K562 (cell line): ENCODE measurements at regions not wholly inside any gene's neighbourhood (a gene's known extent, or its start where the extent isn't known, plus 50 kb on each side); places are given as distances from the start of the nearest gene placed in this dataset.

ENCODE experiments used
- CREB1 ChIP-seq, 2 experiments: sonication (generic) in 1 of 2; formaldehyde crosslinking in 1 of 2; IDR thresholded peaks; 2 replicates each; pipeline versions ENCODE4 v1.6.1 to v1.8.0; 2012 to 2022; ENCODE audit warnings: inconsistent platforms in 1 of 2, mild to moderate bottlenecking in 1 of 2, missing genetic modification reagents in 1 of 2, moderate library complexity in 1 of 2
- CTCF ChIP-seq, 3 experiments: IDR thresholded peaks in 2 of 3; conservative IDR thresholded peaks in 1 of 3; 2 replicates each; pipeline ENCODE4 v1.5.1; 2011 to 2012; ENCODE audit warnings: low read length in 3 of 3, mild to moderate bottlenecking in 3 of 3, control low read depth in 2 of 3, improper control_type of control experiment in 1 of 3, inconsistent platforms in 1 of 3, low read depth in 1 of 3, mixed read lengths in 1 of 3, moderate library complexity in 1 of 3; ENCODE audit not compliant: insufficient read depth in 2 of 3
- KDM2B ChIP-seq: fragments of 250-450 bp; sonication (Bioruptor Pico); IDR thresholded peaks from 2 replicates; pipeline ENCODE4 v1.8.0; 2021; ENCODE audit warnings: mild to moderate bottlenecking, moderate library complexity
- NCOA2 ChIP-seq, 2 experiments: fragments of 450-650 bp; IDR thresholded peaks; 2 replicates each; pipeline ENCODE4 v1.6.1; 2018; ENCODE audit warnings: mild to moderate bottlenecking in 2 of 2, moderate library complexity in 1 of 2; ENCODE audit not compliant: partially characterized antibody in 2 of 2
- NFE2L1 ChIP-seq: fragments of 450-650 bp; IDR thresholded peaks from 2 replicates; pipeline ENCODE4 v1.6.1; 2016; ENCODE audit warnings: missing genetic modification characterization, low read depth, mild to moderate bottlenecking, missing compliant biosample characterization, moderate library complexity, borderline replicate concordance
- PCBP2 ChIP-seq: fragments of 200-400 bp; formaldehyde crosslinking; IDR thresholded peaks from 2 replicates; pipeline ENCODE4 v1.6.1; 2018; ENCODE audit warnings: low read length, low read depth, mild to moderate bottlenecking, moderate library complexity; ENCODE audit not compliant: poor library complexity, severe bottlenecking
- POLR2AphosphoS5 ChIP-seq: IDR thresholded peaks from 2 replicates; pipeline ENCODE4 v1.6.1; 2011; ENCODE audit warnings: mild to moderate bottlenecking, low read depth, low read length, moderate library complexity; ENCODE audit not compliant: control insufficient read depth, insufficient read depth
- RCOR1 ChIP-seq, 2 experiments: IDR thresholded peaks; 2 replicates each; pipeline ENCODE4 v1.6.1; 2012; ENCODE audit warnings: low read depth in 2 of 2, low read length in 2 of 2, borderline replicate concordance in 1 of 2, improper control_type of control experiment in 1 of 2
- SIN3B ChIP-seq: fragments of 450-650 bp; IDR thresholded peaks from 2 replicates; pipeline ENCODE4 v1.6.1; 2017; ENCODE audit warnings: low read depth, mild to moderate bottlenecking, moderate library complexity

- TF ChIP-seq CTCF (IDR thresholded peaks at IDR 0.05 in 2 of 3, conservative IDR thresholded peaks at IDR 0.05 in 1 of 3; ENCODE audit: insufficient read depth in 2 of 3, low read depth in 1 of 3, low read length in 3 of 3) (no peak), CREB1 (IDR thresholded peaks at IDR 0.05) (no peak), CREB1 (CRISPR knock-in tag; IDR thresholded peaks at IDR 0.05) (no peak), PCBP2 (no peak), RCOR1 (IDR thresholded peaks at IDR 0.05; ENCODE audit: borderline replicate concordance in 1 of 2, low read depth in 2 of 2, low read length in 2 of 2) (no peak), POLR2AphosphoS5 (no peak), SIN3B (no peak), NFE2L1 (tag) (no peak), KDM2B (CRISPR knock-in tag) (no peak), NCOA2 (IDR thresholded peaks at IDR 0.05; ENCODE audit: partially characterized antibody in 2 of 2) (no peak)
Observed at GRCh38 chr1:189819751-189820150, 657.9 kb downstream of the BRINP3 start.
